B cell (primary cell): ENCODE measurements at regions not wholly inside any gene's neighbourhood (a gene's known extent, or its start where the extent isn't known, plus 50 kb on each side); places are given as distances from the start of the nearest gene placed in this dataset.

Experiments used
- CTCF ChIP-seq: fragments of 200-600 bp; IDR thresholded peaks from one replicate; pipeline ENCODE4 v1.8.0; 2022; ENCODE audit warnings: antibody characterized with exemption, mild to moderate bottlenecking
- EZH2 ChIP-seq: IDR thresholded peaks from 2 replicates; pipeline ENCODE4 v1.6.1; 2012; ENCODE audit warnings: borderline replicate concordance, low read depth, mild to moderate bottlenecking, moderate library complexity, low read length; ENCODE audit not compliant: insufficient read depth, poor library complexity, severe bottlenecking

GRCh38 chr11:50178737-50179136 lies 146.1 kb downstream of the OR4C45 start:
- TF ChIP-seq CTCF: no peak
- TF ChIP-seq EZH2: no peak
